Fibroblast of lung (primary cell): ENCODE measurements at regions not wholly inside any gene's neighbourhood (a gene's known extent, or its start where the extent isn't known, plus 50 kb on each side); places are given as distances from the start of the nearest gene placed in this dataset.

Source experiments
- EZH2 ChIP-seq: IDR thresholded peaks from 2 replicates; pipeline ENCODE4 v1.5.1; 2012; ENCODE audit warnings: low read length, control low read depth, mild to moderate bottlenecking; ENCODE audit errors: missing control alignments
- TF ChIP-seq, protein P1 (sequence below), 2 donors: IDR thresholded peaks in 1 of 2; conservative IDR thresholded peaks in 1 of 2; 1 replicate in 1 of 2; 2 replicates in 1 of 2; pipeline ENCODE4 v1.5.1; 2011 to 2012; ENCODE audit warnings: low read length in 2 of 2, control low read depth in 1 of 2, inconsistent platforms in 1 of 2, low read depth in 1 of 2, mild to moderate bottlenecking in 1 of 2

DNA sequence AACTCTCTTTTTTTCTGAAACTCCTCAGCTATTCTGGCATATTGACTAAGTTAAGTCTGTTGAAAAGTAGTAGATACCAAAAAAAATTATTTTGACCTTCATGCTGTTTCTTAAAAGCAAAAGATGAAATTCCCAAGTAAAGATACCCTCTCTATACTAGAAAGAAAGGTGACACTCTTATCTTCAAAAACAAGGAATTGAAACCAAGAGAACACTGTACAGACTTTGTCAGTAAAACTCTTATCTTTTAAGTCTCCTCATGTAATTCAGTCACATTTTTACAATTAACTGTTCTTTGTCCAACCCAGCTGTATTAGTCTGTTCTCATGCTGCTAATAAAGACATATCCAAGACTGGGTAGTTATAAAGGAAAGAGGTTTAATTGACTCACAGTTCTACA is 496.2 kb downstream of the LTN1 start:
- TF ChIP-seq, protein P1, sequence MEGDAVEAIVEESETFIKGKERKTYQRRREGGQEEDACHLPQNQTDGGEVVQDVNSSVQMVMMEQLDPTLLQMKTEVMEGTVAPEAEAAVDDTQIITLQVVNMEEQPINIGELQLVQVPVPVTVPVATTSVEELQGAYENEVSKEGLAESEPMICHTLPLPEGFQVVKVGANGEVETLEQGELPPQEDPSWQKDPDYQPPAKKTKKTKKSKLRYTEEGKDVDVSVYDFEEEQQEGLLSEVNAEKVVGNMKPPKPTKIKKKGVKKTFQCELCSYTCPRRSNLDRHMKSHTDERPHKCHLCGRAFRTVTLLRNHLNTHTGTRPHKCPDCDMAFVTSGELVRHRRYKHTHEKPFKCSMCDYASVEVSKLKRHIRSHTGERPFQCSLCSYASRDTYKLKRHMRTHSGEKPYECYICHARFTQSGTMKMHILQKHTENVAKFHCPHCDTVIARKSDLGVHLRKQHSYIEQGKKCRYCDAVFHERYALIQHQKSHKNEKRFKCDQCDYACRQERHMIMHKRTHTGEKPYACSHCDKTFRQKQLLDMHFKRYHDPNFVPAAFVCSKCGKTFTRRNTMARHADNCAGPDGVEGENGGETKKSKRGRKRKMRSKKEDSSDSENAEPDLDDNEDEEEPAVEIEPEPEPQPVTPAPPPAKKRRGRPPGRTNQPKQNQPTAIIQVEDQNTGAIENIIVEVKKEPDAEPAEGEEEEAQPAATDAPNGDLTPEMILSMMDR (conservative IDR thresholded peaks at IDR 0.05 in 1 of 2, IDR thresholded peaks at IDR 0.05 in 1 of 2; ENCODE audit: low read depth in 1 of 2, low read length in 2 of 2) = no peak
- TF ChIP-seq EZH2 = no peak
